GM21825 (cell line): ENCODE measurements at regions not wholly inside any gene's neighbourhood (a gene's known extent, or its start where the extent isn't known, plus 50 kb on each side); places are given as distances from the start of the nearest gene placed in this dataset.
"Not testable (repeated sequence)": the region's sequence is repeated elsewhere in the genome, so short reads cannot be mapped to it uniquely, and the experiment has no call there.

Experiments
- ATAC-seq: cut with Tn5 transposase; IDR thresholded peaks from one replicate; pipeline ENCODE4 v1.9.1; 2021; ENCODE audit warnings: mild to moderate bottlenecking, moderate library complexity; ENCODE audit not compliant: unreplicated experiment

DNA sequence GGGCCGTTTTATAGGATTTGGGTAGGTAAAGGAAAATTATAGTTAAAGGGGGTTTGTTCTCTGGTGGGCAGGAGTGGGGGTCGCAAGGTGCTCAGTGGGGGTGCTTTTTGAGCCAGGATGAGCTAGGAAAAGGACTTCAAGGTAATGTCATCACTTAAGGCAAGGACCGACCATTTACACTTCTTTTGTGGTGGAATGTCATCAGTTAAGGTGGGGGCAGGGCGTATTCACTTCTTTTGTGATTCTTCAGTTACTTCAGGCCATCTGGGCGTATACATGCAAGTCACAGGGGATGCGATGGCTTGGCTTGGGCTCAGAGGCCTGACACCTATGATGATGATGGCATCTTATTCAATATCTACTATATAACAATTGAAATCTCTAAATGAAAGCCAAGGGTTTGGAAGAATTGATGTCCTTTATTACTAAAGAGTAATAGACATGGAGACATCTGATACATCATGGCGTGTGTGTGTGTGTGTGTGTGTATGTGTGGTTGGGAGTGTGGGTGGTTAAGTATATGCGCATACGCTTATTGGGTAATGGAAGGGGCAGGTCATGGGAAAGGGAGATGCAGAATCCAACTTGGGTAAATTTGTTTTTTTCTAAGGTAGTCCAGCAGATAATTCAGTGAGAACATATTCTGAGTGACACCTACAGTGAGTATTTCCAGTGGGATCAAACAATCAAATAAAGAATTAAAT lies 236.9 kb upstream of the DUSP10 start:
- not testable (repeated sequence) for ATAC-seq

- not testable (repeated sequence) for ATAC-seq
Observed at GRCh38 chr1:221973787-221974186, 231.9 kb upstream of the DUSP10 start.

GRCh38 chr1:221972276-221973235 lies 230.7 kb upstream of the DUSP10 start:
- ATAC-seq, result no peak

- ATAC-seq, result not testable (repeated sequence)
Observed at GRCh38 chr1:221971035-221971434, 229.1 kb upstream of the DUSP10 start.

GRCh38 chr1:221969298-221969858 lies 227.5 kb upstream of the DUSP10 start:
- ATAC-seq, result not testable (repeated sequence)

- ATAC-seq, result not testable (repeated sequence)
Observed at GRCh38 chr1:221967538-221967937, 225.6 kb upstream of the DUSP10 start.

DNA sequence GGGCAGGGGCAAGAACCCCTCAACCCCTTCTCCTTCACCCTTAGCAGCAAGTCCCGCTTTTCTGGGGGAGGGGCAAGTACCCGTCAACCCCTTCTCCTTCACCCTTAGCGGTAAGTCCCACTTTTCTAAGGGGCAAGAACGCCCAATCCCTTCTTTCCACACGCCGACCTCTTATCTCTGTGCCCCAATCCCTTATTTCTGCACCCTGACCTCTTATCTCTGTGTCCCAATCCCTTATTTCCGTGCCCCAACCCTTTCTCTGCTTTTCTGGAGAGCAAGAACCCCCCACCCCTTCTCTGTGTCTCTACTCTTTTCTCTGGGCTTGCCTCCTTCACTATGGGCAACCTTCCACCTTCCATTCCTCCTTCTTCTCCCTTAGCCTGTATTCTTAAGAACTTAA lies 225.0 kb upstream of the DUSP10 start:
- not testable (repeated sequence) for ATAC-seq

GRCh38 chr1:221965891-221966290 lies 224.0 kb upstream of the DUSP10 start:
- ATAC-seq, result not testable (repeated sequence)

GRCh38 chr1:221965252-221965651 lies 223.4 kb upstream of the DUSP10 start:
- no peak for ATAC-seq

GRCh38 chr1:221963742-221964141 lies 221.9 kb upstream of the DUSP10 start:
- no peak for ATAC-seq

GRCh38 chr1:221962385-221962784 lies 220.5 kb upstream of the DUSP10 start:
- ATAC-seq, result no peak

GRCh38 chr1:221961532-221962292 lies 219.8 kb upstream of the DUSP10 start:
- peak; percentile 95 for ATAC-seq

DNA sequence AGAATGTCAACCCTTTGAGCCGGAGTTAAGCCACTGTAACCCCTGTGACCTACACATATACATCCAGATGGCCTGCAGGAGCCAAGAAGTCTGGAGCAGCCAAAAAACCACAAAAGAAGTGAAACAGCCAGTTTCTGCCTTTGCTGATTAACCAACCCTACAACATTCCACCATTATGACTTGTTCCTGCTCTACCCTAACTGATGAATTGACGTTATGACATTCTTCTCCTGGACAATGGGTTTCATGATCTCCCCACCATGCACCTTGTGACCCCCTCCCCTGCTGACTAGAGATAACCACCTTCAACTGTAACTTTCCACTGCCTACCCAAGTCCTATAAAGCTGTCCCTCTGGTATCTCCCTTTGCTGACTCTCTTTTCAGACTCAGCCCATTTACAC lies 216.3 kb upstream of the DUSP10 start:
- ATAC-seq, result not testable (repeated sequence)

DNA sequence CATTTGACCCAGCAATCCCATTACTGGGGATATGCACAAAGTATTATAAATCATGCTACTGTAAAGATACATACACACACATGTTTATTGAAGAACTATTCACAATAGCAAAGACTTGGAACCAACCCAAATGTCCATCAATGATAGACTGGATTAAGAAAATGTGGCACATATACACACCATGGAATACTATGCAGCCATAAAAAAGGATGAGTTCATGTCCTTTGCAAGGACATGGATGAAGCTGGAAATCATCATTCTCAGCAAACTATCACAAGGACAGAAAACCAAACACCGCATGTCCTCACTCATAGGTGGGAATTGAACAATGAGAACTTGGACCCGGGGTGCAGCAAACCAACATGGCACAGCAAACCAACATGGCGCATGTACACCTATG lies 215.5 kb upstream of the DUSP10 start:
- not testable (repeated sequence) for ATAC-seq

DNA sequence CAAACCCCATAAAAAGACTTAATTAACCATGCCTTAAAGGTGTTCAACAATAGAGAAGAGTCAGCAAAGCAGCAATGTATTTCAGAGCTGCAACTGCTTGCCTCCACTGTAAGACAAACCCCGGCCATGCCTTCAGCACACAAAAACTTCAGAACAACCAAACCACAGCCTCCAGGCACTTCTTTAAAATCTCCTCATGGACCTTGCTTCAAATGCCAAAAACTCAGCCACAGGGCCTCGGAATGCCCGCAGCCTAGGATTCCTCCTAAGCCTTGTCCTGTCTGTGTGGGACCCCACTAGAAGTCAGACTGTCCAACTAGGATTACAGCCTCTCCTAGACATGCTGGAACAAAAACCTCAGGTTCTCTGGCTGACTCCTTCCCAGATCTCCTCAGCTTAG lies 208.1 kb upstream of the DUSP10 start:
- ATAC-seq, result no peak

- ATAC-seq, result no peak
Observed at GRCh38 chr1:221948459-221948858, 206.6 kb upstream of the DUSP10 start.

DNA sequence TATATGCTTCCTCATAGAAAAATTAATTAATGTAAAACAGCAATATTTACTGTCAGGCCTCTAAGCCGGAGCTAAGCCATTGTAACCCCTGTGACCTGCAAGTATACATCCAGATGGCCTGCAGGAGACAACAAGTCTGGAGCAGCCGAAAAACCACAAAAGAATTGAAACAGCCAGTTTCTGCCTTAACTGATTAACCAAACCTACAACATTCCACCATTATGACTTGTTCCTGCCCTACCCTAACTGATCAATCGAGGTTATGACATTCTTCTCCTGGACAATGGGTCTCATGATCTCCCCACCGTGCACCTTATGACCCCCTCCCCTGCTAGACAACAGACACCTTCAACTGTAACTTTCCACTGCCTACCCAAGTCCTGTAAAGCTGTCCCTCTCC lies 205.8 kb upstream of the DUSP10 start:
- ATAC-seq, result no peak

DNA sequence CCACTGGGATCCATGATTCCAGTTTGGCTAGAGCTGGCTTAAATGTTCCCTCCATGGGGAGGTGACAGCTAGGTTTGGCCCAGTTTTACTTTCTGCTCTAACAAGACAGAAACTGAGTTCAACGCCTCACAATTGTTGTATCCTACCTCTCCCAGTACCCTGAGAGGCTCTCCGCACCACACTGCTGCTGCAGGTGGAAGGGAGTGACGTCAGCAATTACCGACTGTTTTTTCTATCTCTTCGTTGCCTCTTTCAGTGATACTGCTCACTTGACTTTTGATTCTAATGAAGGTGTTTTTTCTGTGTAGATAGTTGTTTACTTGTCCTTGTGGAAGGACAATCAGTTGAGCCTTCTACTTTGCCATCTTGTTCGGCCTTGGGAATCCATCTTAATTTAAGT lies 204.9 kb upstream of the DUSP10 start:
- ATAC-seq, result no peak

DNA sequence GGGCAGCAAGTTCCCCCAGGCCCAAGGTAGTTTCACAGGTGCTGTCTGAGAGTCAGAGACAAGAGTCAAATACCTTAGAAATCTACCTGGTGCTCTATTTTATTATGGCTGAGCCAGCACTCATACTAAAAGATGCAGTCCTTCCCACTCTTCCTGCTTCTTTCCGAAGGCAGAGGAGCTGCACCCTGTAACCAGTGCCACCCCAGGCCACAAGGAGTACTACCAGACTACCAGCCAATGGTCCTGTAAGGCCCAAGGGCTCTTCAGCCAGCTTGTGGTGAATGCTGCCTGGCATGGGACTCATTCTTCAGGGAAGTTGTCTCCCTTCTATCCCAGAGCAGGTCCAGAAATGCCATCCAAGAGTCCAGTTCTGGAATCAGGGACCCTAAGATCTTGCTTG lies 203.8 kb upstream of the DUSP10 start:
- no peak for ATAC-seq

GRCh38 chr1:221944247-221944870 lies 202.5 kb upstream of the DUSP10 start:
- ATAC-seq, result no peak
